ENCODE measurements at regions not wholly inside any gene's neighbourhood (a gene's known extent, or its start where the extent isn't known, plus 50 kb on each side); places are given as distances from the start of the nearest gene placed in this dataset.

- Histone ChIP-seq H3K9ac (ENCODE audit: low read length) (no peak overlapping the region), H3K27me3 (ENCODE audit: insufficient read depth, low read length) (no peaks in the 10 kb centered on the region), H2AFZ (ENCODE audit: low read length) (no peak overlapping the region), H3K4me2 (ENCODE audit: low read length) (no peak overlapping the region), H3F3A (ENCODE audit: insufficient read depth, low read length) (no peaks in the 10 kb centered on the region), H3K36me3 (ENCODE audit: insufficient read depth, low read length) (no peaks in the 10 kb centered on the region), H3K4me3 (ENCODE audit: low read depth, low read length, poor library complexity, severe bottlenecking) (no peak overlapping the region), H3K79me2 (ENCODE audit: insufficient read depth, low read length) (no peaks in the 10 kb centered on the region), H3K4me1 (ENCODE audit: insufficient read depth, low read length, severe bottlenecking) (no peaks in the 10 kb centered on the region), H3K27ac (ENCODE audit: low read depth, low read length, poor library complexity, severe bottlenecking) (no peak overlapping the region), H3K9me2 (ENCODE audit: low read depth, low read length) (no peaks in the 10 kb centered on the region), H3K9me3 (ENCODE audit: low read length) (no peaks in the 10 kb centered on the region), H4K20me1 (ENCODE audit: insufficient read depth, low read length) (no peaks in the 10 kb centered on the region)
- no peak for TF ChIP-seq CTCF (IDR thresholded peaks at IDR 0.05; ENCODE audit: low read length)
- TF ChIP-seq EZH2 (IDR thresholded peaks at IDR 0.05; ENCODE audit: borderline replicate concordance, low read length): no peak
Observed at GRCh38 chr1:87765681-87766070, 437.0 kb downstream of the LMO4 start.

DNA sequence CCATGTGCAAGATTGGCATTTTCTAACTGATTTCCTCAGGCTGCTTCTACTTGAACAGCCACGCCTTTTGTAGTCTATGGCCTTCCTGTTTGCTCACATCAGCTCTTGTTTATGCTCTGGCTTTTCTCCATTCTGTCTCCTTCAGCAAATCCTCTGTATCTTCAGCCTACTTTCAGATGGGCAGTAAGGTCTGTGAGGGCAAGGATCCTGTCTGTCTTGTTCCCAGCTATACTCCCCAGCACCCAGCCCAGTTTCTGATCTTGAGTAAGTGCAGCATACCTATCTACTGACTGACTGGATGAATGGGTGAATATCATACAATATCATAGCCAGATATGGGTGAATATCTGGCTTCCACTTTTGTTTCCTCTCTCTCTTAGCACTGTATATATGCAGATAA, 438.1 kb downstream of the LMO4 start:
- H3K27me3 ChIP-seq (ENCODE audit: insufficient read depth, low read length): no peaks in the 10 kb centered on the region
- H3K36me3 ChIP-seq (ENCODE audit: insufficient read depth, low read length): no peaks in the 10 kb centered on the region
- H3K4me1 ChIP-seq (ENCODE audit: insufficient read depth, low read length, severe bottlenecking): no peaks in the 10 kb centered on the region
- no peak overlapping the region for H3K4me2 ChIP-seq (ENCODE audit: low read length)
- H3K79me2 ChIP-seq (ENCODE audit: insufficient read depth, low read length): no peaks in the 10 kb centered on the region
- no peaks in the 10 kb centered on the region for H3K9me3 ChIP-seq (ENCODE audit: low read length)
- no peaks in the 10 kb centered on the region for H3F3A ChIP-seq (ENCODE audit: insufficient read depth, low read length)
- no peak overlapping the region for H3K4me3 ChIP-seq (ENCODE audit: low read depth, low read length, poor library complexity, severe bottlenecking)
- H4K20me1 ChIP-seq (ENCODE audit: insufficient read depth, low read length): no peaks in the 10 kb centered on the region
- H3K27ac ChIP-seq (ENCODE audit: low read depth, low read length, poor library complexity, severe bottlenecking): no peak overlapping the region
- no peaks in the 10 kb centered on the region for H3K9me2 ChIP-seq (ENCODE audit: low read depth, low read length)
- no peak for TF ChIP-seq EZH2 (IDR thresholded peaks at IDR 0.05; ENCODE audit: borderline replicate concordance, low read length)
- TF ChIP-seq CTCF (IDR thresholded peaks at IDR 0.05; ENCODE audit: low read length): no peak
- H2AFZ ChIP-seq (ENCODE audit: low read length): no peak overlapping the region
- no peak overlapping the region for H3K9ac ChIP-seq (ENCODE audit: low read length)

GRCh38 chr1:87778896-87779295, 450.2 kb downstream of the LMO4 start:
- Histone ChIP-seq H2AFZ (ENCODE audit: low read length) (no peak overlapping the region), H4K20me1 (ENCODE audit: insufficient read depth, low read length) (no peaks in the 10 kb centered on the region), H3K4me1 (ENCODE audit: insufficient read depth, low read length, severe bottlenecking) (no peaks in the 10 kb centered on the region), H3K4me3 (ENCODE audit: low read depth, low read length, poor library complexity, severe bottlenecking) (no peak overlapping the region), H3K27ac (ENCODE audit: low read depth, low read length, poor library complexity, severe bottlenecking) (no peak overlapping the region), H3K36me3 (ENCODE audit: insufficient read depth, low read length) (no peaks in the 10 kb centered on the region), H3K9me3 (ENCODE audit: low read length) (no peaks in the 10 kb centered on the region), H3K79me2 (ENCODE audit: insufficient read depth, low read length) (no peaks in the 10 kb centered on the region), H3K4me2 (ENCODE audit: low read length) (no peak overlapping the region), H3K27me3 (ENCODE audit: insufficient read depth, low read length) (no peaks in the 10 kb centered on the region), H3K9me2 (ENCODE audit: low read depth, low read length) (no peaks in the 10 kb centered on the region), H3F3A (ENCODE audit: insufficient read depth, low read length) (no peaks in the 10 kb centered on the region), H3K9ac (ENCODE audit: low read length) (no peak overlapping the region)
- no peak for TF ChIP-seq EZH2 (IDR thresholded peaks at IDR 0.05; ENCODE audit: borderline replicate concordance, low read length)
- TF ChIP-seq CTCF (IDR thresholded peaks at IDR 0.05; ENCODE audit: low read length): no peak

Measured in OCI-LY1 (cell line).